ENCODE measurements at regions not wholly inside any gene's neighbourhood (a gene's known extent, or its start where the extent isn't known, plus 50 kb on each side); places are given as distances from the start of the nearest gene placed in this dataset.

DNA sequence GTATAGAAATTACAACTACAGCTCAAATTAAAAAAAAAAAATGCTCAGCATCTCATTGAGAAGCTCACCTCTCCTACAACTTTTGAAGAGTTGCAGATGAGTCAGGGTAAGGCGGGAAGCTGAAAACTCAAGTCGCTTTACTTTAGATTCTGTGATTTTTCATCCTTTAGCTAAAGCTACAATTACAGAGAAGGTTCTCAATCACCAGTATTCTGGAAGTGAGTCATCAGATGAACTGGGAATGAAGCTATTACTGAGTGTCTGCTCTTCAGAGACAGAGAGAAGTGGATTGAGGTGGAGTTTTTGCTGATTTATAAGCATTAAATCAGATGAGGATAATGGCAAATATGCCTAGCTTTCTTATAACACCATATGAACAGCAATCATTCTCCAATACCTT is 91.9 kb downstream of the TFAP2A start:
- peak overlapping the region; percentile 52; the same call in 1 of the 2 replicates for H3K27ac ChIP-seq (ENCODE audit: low read length)
- no peaks in the 10 kb centered on the region for H3K9me3 ChIP-seq (ENCODE audit: control insufficient read depth, insufficient read depth, low read depth, low read length)
- ATAC-seq (no peak), DNase-seq (ENCODE audit: low read depth, low spot score) (no peak)
- no peaks in the 10 kb centered on the region for H3K27me3 ChIP-seq (ENCODE audit: control insufficient read depth, insufficient read depth, low read length)
- intact Hi-C loops (cut with micrococcal nuclease; ENCODE audit: unreplicated experiment) (no loop called here), in situ Hi-C loops (cut with HindIII; ENCODE audit: low pct_unique_long_range_greater_than_20kb, low sequenced_read_pairs) (no loop called here)
- ChIA-PET CTCF (interaction anchor here (0.5 kb wide), 1 partner anchor 19 kb away, joined by 4 read pairs; no protein-coding TSS in a partner anchor), POLR2A (interaction anchor here (0.6 kb wide), 2 partner anchors 78 to 175 kb away, joined by 7 read pairs; no protein-coding TSS in a partner anchor)
- TF ChIP-seq SIN3A (IDR thresholded peaks at IDR 0.05; ENCODE audit: borderline replicate concordance, insufficient read depth, low read depth, low read length) = no peak
- TF ChIP-seq, protein P1, sequence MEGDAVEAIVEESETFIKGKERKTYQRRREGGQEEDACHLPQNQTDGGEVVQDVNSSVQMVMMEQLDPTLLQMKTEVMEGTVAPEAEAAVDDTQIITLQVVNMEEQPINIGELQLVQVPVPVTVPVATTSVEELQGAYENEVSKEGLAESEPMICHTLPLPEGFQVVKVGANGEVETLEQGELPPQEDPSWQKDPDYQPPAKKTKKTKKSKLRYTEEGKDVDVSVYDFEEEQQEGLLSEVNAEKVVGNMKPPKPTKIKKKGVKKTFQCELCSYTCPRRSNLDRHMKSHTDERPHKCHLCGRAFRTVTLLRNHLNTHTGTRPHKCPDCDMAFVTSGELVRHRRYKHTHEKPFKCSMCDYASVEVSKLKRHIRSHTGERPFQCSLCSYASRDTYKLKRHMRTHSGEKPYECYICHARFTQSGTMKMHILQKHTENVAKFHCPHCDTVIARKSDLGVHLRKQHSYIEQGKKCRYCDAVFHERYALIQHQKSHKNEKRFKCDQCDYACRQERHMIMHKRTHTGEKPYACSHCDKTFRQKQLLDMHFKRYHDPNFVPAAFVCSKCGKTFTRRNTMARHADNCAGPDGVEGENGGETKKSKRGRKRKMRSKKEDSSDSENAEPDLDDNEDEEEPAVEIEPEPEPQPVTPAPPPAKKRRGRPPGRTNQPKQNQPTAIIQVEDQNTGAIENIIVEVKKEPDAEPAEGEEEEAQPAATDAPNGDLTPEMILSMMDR (IDR thresholded peaks at IDR 0.05) = no peak
- no peak for TF ChIP-seq POLR2AphosphoS5 (IDR thresholded peaks at IDR 0.05; ENCODE audit: low read depth, low read length)
- TF ChIP-seq, protein P2, sequence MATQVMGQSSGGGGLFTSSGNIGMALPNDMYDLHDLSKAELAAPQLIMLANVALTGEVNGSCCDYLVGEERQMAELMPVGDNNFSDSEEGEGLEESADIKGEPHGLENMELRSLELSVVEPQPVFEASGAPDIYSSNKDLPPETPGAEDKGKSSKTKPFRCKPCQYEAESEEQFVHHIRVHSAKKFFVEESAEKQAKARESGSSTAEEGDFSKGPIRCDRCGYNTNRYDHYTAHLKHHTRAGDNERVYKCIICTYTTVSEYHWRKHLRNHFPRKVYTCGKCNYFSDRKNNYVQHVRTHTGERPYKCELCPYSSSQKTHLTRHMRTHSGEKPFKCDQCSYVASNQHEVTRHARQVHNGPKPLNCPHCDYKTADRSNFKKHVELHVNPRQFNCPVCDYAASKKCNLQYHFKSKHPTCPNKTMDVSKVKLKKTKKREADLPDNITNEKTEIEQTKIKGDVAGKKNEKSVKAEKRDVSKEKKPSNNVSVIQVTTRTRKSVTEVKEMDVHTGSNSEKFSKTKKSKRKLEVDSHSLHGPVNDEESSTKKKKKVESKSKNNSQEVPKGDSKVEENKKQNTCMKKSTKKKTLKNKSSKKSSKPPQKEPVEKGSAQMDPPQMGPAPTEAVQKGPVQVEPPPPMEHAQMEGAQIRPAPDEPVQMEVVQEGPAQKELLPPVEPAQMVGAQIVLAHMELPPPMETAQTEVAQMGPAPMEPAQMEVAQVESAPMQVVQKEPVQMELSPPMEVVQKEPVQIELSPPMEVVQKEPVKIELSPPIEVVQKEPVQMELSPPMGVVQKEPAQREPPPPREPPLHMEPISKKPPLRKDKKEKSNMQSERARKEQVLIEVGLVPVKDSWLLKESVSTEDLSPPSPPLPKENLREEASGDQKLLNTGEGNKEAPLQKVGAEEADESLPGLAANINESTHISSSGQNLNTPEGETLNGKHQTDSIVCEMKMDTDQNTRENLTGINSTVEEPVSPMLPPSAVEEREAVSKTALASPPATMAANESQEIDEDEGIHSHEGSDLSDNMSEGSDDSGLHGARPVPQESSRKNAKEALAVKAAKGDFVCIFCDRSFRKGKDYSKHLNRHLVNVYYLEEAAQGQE (IDR thresholded peaks at IDR 0.05; ENCODE audit: insufficient read depth in 1 of 2, low read depth in 2 of 2, low read length in 1 of 2) = no peak
- no peak for TF ChIP-seq TCF7L2 (IDR thresholded peaks at IDR 0.05; ENCODE audit: low read depth, low read length)
- H3K4me1 ChIP-seq (ENCODE audit: control insufficient read depth, insufficient read depth, low read length) = peaks cover 3% of the 10 kb centered on the region; the same call in 1 of the 2 replicates
- no TSS peak for BruUV-seq (replicated peaks)
- H3K36me3 ChIP-seq (ENCODE audit: control insufficient read depth, insufficient read depth, low read length) = no peaks in the 10 kb centered on the region
- no peak overlapping the region for H3K4me3 ChIP-seq (ENCODE audit: low read depth in 2 of 2, low read length in 2 of 2)

DNA sequence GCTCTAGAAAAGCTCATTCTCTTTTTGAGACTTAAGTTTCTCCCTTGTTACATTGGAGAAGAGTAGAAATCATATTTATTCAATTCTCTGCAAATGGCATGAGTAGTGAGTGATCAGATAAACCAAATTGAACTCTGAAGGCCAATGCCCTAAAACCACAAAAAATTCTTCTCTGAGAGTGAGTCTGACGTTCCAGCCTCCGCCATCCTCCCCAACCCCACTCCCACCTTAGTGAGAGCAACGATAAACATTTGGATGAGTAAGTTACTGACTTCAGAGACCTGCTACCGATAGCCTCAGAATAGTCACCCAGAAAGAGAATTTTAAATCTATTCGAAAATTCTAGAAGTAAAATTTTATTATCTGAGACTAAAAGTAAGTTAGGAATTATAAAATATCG is 94.6 kb downstream of the TFAP2A start:
- TF ChIP-seq, protein P2 (IDR thresholded peaks at IDR 0.05; ENCODE audit: insufficient read depth in 1 of 2, low read depth in 2 of 2, low read length in 1 of 2) = no peak
- TF ChIP-seq SIN3A (IDR thresholded peaks at IDR 0.05; ENCODE audit: borderline replicate concordance, insufficient read depth, low read depth, low read length) = no peak
- no peak for TF ChIP-seq POLR2AphosphoS5 (IDR thresholded peaks at IDR 0.05; ENCODE audit: low read depth, low read length)
- TF ChIP-seq, protein P1 (IDR thresholded peaks at IDR 0.05) = no peak
- TF ChIP-seq TCF7L2 (IDR thresholded peaks at IDR 0.05; ENCODE audit: low read depth, low read length) = no peak
- H3K27me3 ChIP-seq (ENCODE audit: control insufficient read depth, insufficient read depth, low read length) = no peaks in the 10 kb centered on the region
- no peak overlapping the region for H3K4me3 ChIP-seq (ENCODE audit: low read depth in 2 of 2, low read length in 2 of 2)
- POLR2A ChIA-PET = no interaction called here
- intact Hi-C loops (cut with micrococcal nuclease; ENCODE audit: unreplicated experiment) = no loop called here
- in situ Hi-C loops (cut with HindIII; ENCODE audit: low pct_unique_long_range_greater_than_20kb, low sequenced_read_pairs) = no loop called here
- DNase-seq (ENCODE audit: low read depth, low spot score) (no peak), ATAC-seq (no peak)
- H3K36me3 ChIP-seq (ENCODE audit: control insufficient read depth, insufficient read depth, low read length) = no peaks in the 10 kb centered on the region
- no peaks in the 10 kb centered on the region for H3K9me3 ChIP-seq (ENCODE audit: control insufficient read depth, insufficient read depth, low read depth, low read length)
- no peak overlapping the region; the same call in 1 of the 2 replicates for H3K27ac ChIP-seq (ENCODE audit: low read length)
- peaks cover 18% of the 10 kb centered on the region for H3K4me1 ChIP-seq (ENCODE audit: control insufficient read depth, insufficient read depth, low read length)
- no TSS peak for BruUV-seq (replicated peaks)
- CTCF ChIA-PET = no interaction called here

Measured in Panc1 (cell line).